ENCODE measurements at regions not wholly inside any gene's neighbourhood (a gene's known extent, or its start where the extent isn't known, plus 50 kb on each side); places are given as distances from the start of the nearest gene placed in this dataset.

DNA sequence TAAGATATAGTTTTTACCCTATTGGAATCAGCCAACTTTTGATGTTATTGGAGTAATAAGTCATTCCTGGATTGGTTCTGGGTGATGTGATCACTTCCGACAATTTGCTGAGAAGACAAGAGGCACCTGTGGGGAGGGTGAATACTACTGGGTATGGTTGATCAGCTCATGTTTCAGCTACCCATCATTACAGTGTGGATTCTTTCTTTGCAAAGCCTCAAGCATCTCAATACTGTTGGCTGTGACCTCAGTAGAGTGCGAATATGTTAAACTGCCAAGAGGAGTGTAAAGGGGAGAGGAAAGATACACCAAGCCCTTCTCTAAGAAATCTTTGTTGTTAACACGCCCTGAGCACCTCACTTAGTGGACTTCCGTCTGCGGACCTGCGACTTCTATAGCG is 317.7 kb downstream of the TDRD15 start:
- Histone ChIP-seq H2AFZ (ENCODE audit: low read depth, low read length, severe bottlenecking) (no peak overlapping the region), H3K27ac (ENCODE audit: low read depth, low read length) (no peak overlapping the region), H3K27me3 (ENCODE audit: low read length) (0 out of 2 replicates have a peak, but pooled peaks cover 2% of the 10 kb centered on the region), H3F3A (ENCODE audit: insufficient read depth) (no peaks in the 10 kb centered on the region), H4K20me1 (ENCODE audit: low read depth, low read length) (no peaks in the 10 kb centered on the region; the same call in 1 of the 2 replicates), H3K4me2 (ENCODE audit: low read depth, low read length, poor library complexity, severe bottlenecking) (no peak overlapping the region), H3K36me3 (ENCODE audit: low read length) (no peaks in the 10 kb centered on the region), H3K9ac (ENCODE audit: low read length) (no peak overlapping the region), H3K9me2 (replicated peaks; ENCODE audit: insufficient read depth, low read length) (no peaks in the 10 kb centered on the region), H3K4me3 (ENCODE audit: insufficient read depth, low read length, poor library complexity, severe bottlenecking) (no peak overlapping the region), H3K9me3 (ENCODE audit: insufficient read depth, low read length) (no peaks in the 10 kb centered on the region), H3K79me2 (ENCODE audit: insufficient read depth, low read length) (no peaks in the 10 kb centered on the region)
- TF ChIP-seq CTCF (IDR thresholded peaks at IDR 0.05; ENCODE audit: insufficient read depth, low read length, poor library complexity, severe bottlenecking) (no peak), EZH2phosphoT487 (conservative IDR thresholded peaks at IDR 0.05; ENCODE audit: low read length) (no peak)

- Histone ChIP-seq H3K9ac (ENCODE audit: low read length) (no peak overlapping the region), H3K27me3 (ENCODE audit: low read length) (0 out of 2 replicates have a peak, but pooled peaks cover 2% of the 10 kb centered on the region), H2AFZ (ENCODE audit: low read depth, low read length, severe bottlenecking) (no peak overlapping the region), H3K4me2 (ENCODE audit: low read depth, low read length, poor library complexity, severe bottlenecking) (no peak overlapping the region), H3K9me2 (replicated peaks; ENCODE audit: insufficient read depth, low read length) (no peaks in the 10 kb centered on the region), H3K36me3 (ENCODE audit: low read length) (no peaks in the 10 kb centered on the region), H3F3A (ENCODE audit: insufficient read depth) (no peaks in the 10 kb centered on the region), H3K79me2 (ENCODE audit: insufficient read depth, low read length) (no peaks in the 10 kb centered on the region), H3K9me3 (ENCODE audit: insufficient read depth, low read length) (no peaks in the 10 kb centered on the region), H4K20me1 (ENCODE audit: low read depth, low read length) (no peaks in the 10 kb centered on the region; the same call in 1 of the 2 replicates), H3K27ac (ENCODE audit: low read depth, low read length) (no peak overlapping the region), H3K4me3 (ENCODE audit: insufficient read depth, low read length, poor library complexity, severe bottlenecking) (no peak overlapping the region)
- TF ChIP-seq EZH2phosphoT487 (conservative IDR thresholded peaks at IDR 0.05; ENCODE audit: low read length), result no peak
- TF ChIP-seq CTCF (IDR thresholded peaks at IDR 0.05; ENCODE audit: insufficient read depth, low read length, poor library complexity, severe bottlenecking), result no peak
These were observed 319.8 kb downstream of the TDRD15 start for GRCh38 chr2:21443494-21444105.

GRCh38 chr2:21449881-21450280 is 326.1 kb downstream of the TDRD15 start:
- no peaks in the 10 kb centered on the region for H3K27me3 ChIP-seq (ENCODE audit: low read length)
- H3K9me3 ChIP-seq (ENCODE audit: insufficient read depth, low read length), result no peaks in the 10 kb centered on the region
- H3K4me3 ChIP-seq (ENCODE audit: insufficient read depth, low read length, poor library complexity, severe bottlenecking), result no peak overlapping the region
- H2AFZ ChIP-seq (ENCODE audit: low read depth, low read length, severe bottlenecking), result no peak overlapping the region
- H3K9ac ChIP-seq (ENCODE audit: low read length), result no peak overlapping the region
- H3K36me3 ChIP-seq (ENCODE audit: low read length), result no peaks in the 10 kb centered on the region
- no peaks in the 10 kb centered on the region for H3K9me2 ChIP-seq (replicated peaks; ENCODE audit: insufficient read depth, low read length)
- no peak overlapping the region for H3K27ac ChIP-seq (ENCODE audit: low read depth, low read length)
- no peaks in the 10 kb centered on the region for H3K79me2 ChIP-seq (ENCODE audit: insufficient read depth, low read length)
- no peaks in the 10 kb centered on the region for H3F3A ChIP-seq (ENCODE audit: insufficient read depth)
- no peak for TF ChIP-seq EZH2phosphoT487 (conservative IDR thresholded peaks at IDR 0.05; ENCODE audit: low read length)
- TF ChIP-seq CTCF (IDR thresholded peaks at IDR 0.05; ENCODE audit: insufficient read depth, low read length, poor library complexity, severe bottlenecking), result no peak
- no peak overlapping the region for H3K4me2 ChIP-seq (ENCODE audit: low read depth, low read length, poor library complexity, severe bottlenecking)
- H4K20me1 ChIP-seq (ENCODE audit: low read depth, low read length), result no peaks in the 10 kb centered on the region
